Omental fat pad (tissue), 3 donors: ENCODE measurements at regions not wholly inside any gene's neighbourhood (a gene's known extent, or its start where the extent isn't known, plus 50 kb on each side); places are given as distances from the start of the nearest gene placed in this dataset.

ENCODE experiments used
- ATAC-seq: fragments of 150-250 bp; one replicate; pipeline ENCODE4 v1.9.1; 2016; ENCODE audit warnings: mild to moderate bottlenecking, moderate library complexity; ENCODE audit not compliant: low FRiP score
- DNase-seq: peaks from one replicate; pipeline ENCODE4 v3.0.0-alpha.2; 2019; ENCODE audit warnings: low spot score
- CTCF ChIP-seq, 3 donors: fragments of 450-650 bp; IDR thresholded peaks; one replicate each; pipeline ENCODE4 v1.5.1; 2016 to 2017; ENCODE audit warnings: antibody characterized with exemption in 3 of 3, mild to moderate bottlenecking in 3 of 3, moderate library complexity in 2 of 3

GRCh38 chr4:117357437-117357836 is 272.1 kb upstream of the TRAM1L1 start:
- ATAC-seq (no peak), DNase-seq (no peak)
- TF ChIP-seq CTCF (IDR thresholded peaks at IDR 0.05): no peak

GRCh38 chr4:117357866-117358265 is 272.5 kb upstream of the TRAM1L1 start:
- TF ChIP-seq CTCF (IDR thresholded peaks at IDR 0.05): no peak
- DNase-seq: no peak
- ATAC-seq: no peak

- DNase-seq: no peak
- no peak for ATAC-seq
- TF ChIP-seq CTCF (IDR thresholded peaks at IDR 0.05): no peak
Measured at GRCh38 chr4:117370944-117371668, 285.7 kb upstream of the TRAM1L1 start.

- DNase-seq (no peak), ATAC-seq (no peak)
- TF ChIP-seq CTCF (IDR thresholded peaks at IDR 0.05): no peak
Measured at GRCh38 chr4:117375101-117375500, 289.7 kb upstream of the TRAM1L1 start.

- no peak for TF ChIP-seq CTCF (IDR thresholded peaks at IDR 0.05)
- DNase-seq: no peak
- no peak for ATAC-seq
Measured at GRCh38 chr4:117376692-117377091, 291.3 kb upstream of the TRAM1L1 start.

DNA sequence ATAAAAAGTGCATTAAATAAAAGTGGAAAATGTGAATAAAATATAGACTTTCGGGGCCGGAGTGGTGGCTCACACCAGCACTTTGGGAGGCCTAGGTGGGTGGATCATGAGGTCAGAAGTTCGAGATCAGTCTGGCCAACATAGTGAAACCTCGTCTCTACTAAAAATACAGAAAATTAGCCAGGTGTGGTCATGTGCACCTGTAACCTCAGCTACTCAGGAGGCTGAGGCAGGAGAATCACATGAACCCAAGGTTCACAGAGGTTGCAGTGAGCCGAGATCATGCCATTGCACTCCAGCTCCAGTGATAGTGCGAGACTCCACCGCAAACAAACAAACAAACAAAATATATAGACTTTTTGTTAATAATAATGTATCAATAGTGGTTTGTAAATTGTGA is 293.6 kb upstream of the TRAM1L1 start:
- ATAC-seq (no peak), DNase-seq (no peak)
- TF ChIP-seq CTCF (IDR thresholded peaks at IDR 0.05): no peak

GRCh38 chr4:117383468-117383867 is 298.1 kb upstream of the TRAM1L1 start:
- no peak for TF ChIP-seq CTCF (IDR thresholded peaks at IDR 0.05)
- ATAC-seq (no peak), DNase-seq (no peak)
